K562 (cell line): ENCODE measurements at regions not wholly inside any gene's neighbourhood (a gene's known extent, or its start where the extent isn't known, plus 50 kb on each side); places are given as distances from the start of the nearest gene placed in this dataset.
"Not testable (repeated sequence)": the region's sequence is repeated elsewhere in the genome, so short reads cannot be mapped to it uniquely, and the experiment has no call there.

ENCODE experiments used
- ATAC-seq: fragments of 200-7000 bp; cut with Tn5 transposase; 3 replicates; pipeline ENCODE4 v1.9.1; 2020; ENCODE audit warnings: moderate library complexity
- BruUV-seq: library from RNA; stranded (reverse); fragments of 400-500 nt; replicated peaks from 2 replicates; lab custom pipeline; 2021; lab: Mats Ljungman, UMichigan
- CTCF ChIA-PET: fragments of 300-600 bp; formaldehyde crosslinking; extraction: SDS; loops from one replicate; lab custom pipeline; 2021; ENCODE audit warnings: low intra/inter-chr PET ratio; lab: Yijun Ruan, JAX
- POLR2A ChIA-PET: fragments of 300-600, 350-650 bp; sonication (Branson Sonifier 250); formaldehyde crosslinking; extraction: SDS; loops from one replicate; lab custom pipeline; 2021; ENCODE audit warnings: antibody characterized with exemption, inconsistent platforms; lab: Yijun Ruan, JAX
- DNase-seq, 4 experiments: peaks; one replicate each; pipeline versions ENCODE4 v3.0.0 to v3.0.0-alpha.2; 2011 to 2018; ENCODE audit warnings: low spot score in 3 of 4, mixed read lengths in 3 of 4; ENCODE audit errors: extremely low read depth in 1 of 4
- FAIRE-seq: peaks from 2 replicates; lab custom pipeline; 2011; peaks lifted over from hg19 to GRCh38; lab: Jason Lieb, UNC
- H2AFZ ChIP-seq: 2 replicates; pipeline ENCODE4 v1.6.0; 2011; ENCODE audit warnings: low read depth, low read length, control low read depth, inconsistent platforms
- H3K27ac ChIP-seq: fragments of 200-600 bp; 3 replicates; pipeline ENCODE4 v1.8.0; 2011; ENCODE audit warnings: low read depth, mild to moderate bottlenecking, control low read depth, inconsistent platforms, low read length, moderate library complexity, mixed read lengths; ENCODE audit errors: extremely low read depth
- H3K27me3 ChIP-seq, 2 experiments: fragments of 300-600 bp in 1 of 2; 2 replicates in 1 of 2; 3 replicates in 1 of 2; pipeline versions ENCODE4 v1.6.0 to v1.8.0; 2011; ENCODE audit warnings: inconsistent platforms in 2 of 2, low read length in 2 of 2, mild to moderate bottlenecking in 1 of 2, mixed read lengths in 1 of 2, moderate library complexity in 1 of 2; ENCODE audit not compliant: control insufficient read depth in 2 of 2, insufficient read depth in 2 of 2
- H3K36me3 ChIP-seq: fragments of 300-600 bp; 3 replicates; pipeline ENCODE4 v1.8.0; 2011; ENCODE audit warnings: mild to moderate bottlenecking, low read length, inconsistent platforms; ENCODE audit not compliant: control insufficient read depth, insufficient read depth
- H3K4me1 ChIP-seq, 2 experiments: fragments of 200-600 bp in 1 of 2; replicated peaks in 1 of 2; 2 replicates in 1 of 2; 3 replicates in 1 of 2; pipeline versions ENCODE4 v1.5.1 to v1.8.0; 2011; ENCODE audit warnings: inconsistent platforms in 2 of 2, low read length in 2 of 2, mild to moderate bottlenecking in 1 of 2, mixed read lengths in 1 of 2, moderate library complexity in 1 of 2; ENCODE audit not compliant: control insufficient read depth in 2 of 2, insufficient read depth in 2 of 2
- H3K4me2 ChIP-seq: 2 replicates; pipeline ENCODE4 v1.6.1; 2011; ENCODE audit warnings: low read length, control low read depth, inconsistent platforms, mixed read lengths; ENCODE audit not compliant: insufficient read depth
- H3K4me3 ChIP-seq: fragments of 200-600 bp; sonication (generic), shearing (Covaris generic); 2 replicates; pipeline ENCODE4 v1.5.1; 2016; ENCODE audit warnings: control low read depth, inconsistent platforms
- H3K79me2 ChIP-seq: fragments of 200-600 bp; 3 replicates; pipeline ENCODE4 v1.8.0; 2011; ENCODE audit warnings: low read length, inconsistent platforms; ENCODE audit not compliant: control insufficient read depth, insufficient read depth
- H3K9ac ChIP-seq, 2 experiments: 2 replicates each; pipeline versions ENCODE4 v1.6.0 to v1.6.1; 2011; ENCODE audit warnings: low read depth in 2 of 2, low read length in 2 of 2, control low read depth in 1 of 2, inconsistent platforms in 1 of 2, mild to moderate bottlenecking in 1 of 2, mixed read lengths in 1 of 2; ENCODE audit not compliant: insufficient read depth in 1 of 2
- H3K9me1 ChIP-seq: one replicate; pipeline ENCODE4 v1.6.0; 2011; ENCODE audit warnings: inconsistent platforms, mild to moderate bottlenecking, low read length, moderate library complexity; ENCODE audit not compliant: control insufficient read depth, insufficient read depth
- H3K9me3 ChIP-seq: replicated peaks from 2 replicates; pipeline ENCODE4 v1.5.1; 2011; ENCODE audit warnings: low read depth, low read length, inconsistent platforms; ENCODE audit not compliant: control insufficient read depth, insufficient read depth
- H4K20me1 ChIP-seq: replicated peaks from 2 replicates; pipeline ENCODE4 v1.6.1; 2011; ENCODE audit warnings: low read length, inconsistent platforms, mixed read lengths; ENCODE audit not compliant: control insufficient read depth, insufficient read depth
- ESRRB ChIP-seq: fragments of 250-450 bp; sonication (Bioruptor Pico); IDR thresholded peaks from 2 replicates; pipeline ENCODE4 v1.5.0; 2020; ENCODE audit warnings: mild to moderate bottlenecking, moderate library complexity, borderline replicate concordance
- EZH2 ChIP-seq: IDR thresholded peaks from 2 replicates; pipeline ENCODE4 v1.6.1; 2012; ENCODE audit warnings: low read depth, mild to moderate bottlenecking, inconsistent platforms, low read length, borderline replicate concordance
- HMG20B ChIP-seq: fragments of 250-450 bp; sonication (Bioruptor Pico); IDR thresholded peaks from 2 replicates; pipeline ENCODE4 v1.5.0; 2021; ENCODE audit warnings: mild to moderate bottlenecking
- KAT8 ChIP-seq: fragments of 450-650 bp; IDR thresholded peaks from 2 replicates; pipeline ENCODE4 v1.6.1; 2016; ENCODE audit warnings: low read depth, mild to moderate bottlenecking
- KLF6 ChIP-seq: fragments of 250-450 bp; sonication (Bioruptor Pico); IDR thresholded peaks from 2 replicates; pipeline ENCODE4 v1.4.0; 2020; ENCODE audit warnings: mild to moderate bottlenecking, moderate library complexity, borderline replicate concordance
- RFX7 ChIP-seq: fragments of 250-450 bp; sonication (Bioruptor Pico); IDR thresholded peaks from 2 replicates; pipeline ENCODE4 v1.5.1; 2021; ENCODE audit warnings: mild to moderate bottlenecking
- ZBED1 ChIP-seq: IDR thresholded peaks from 2 replicates; pipeline ENCODE4 v1.6.1; 2014
- ZNF644 ChIP-seq: fragments of 200-800 bp; sonication (Bioruptor generic); IDR thresholded peaks from 2 replicates; pipeline ENCODE4 v1.6.1; 2016; ENCODE audit warnings: low read depth, missing genetic modification characterization, missing compliant biosample characterization
- WGBS: fragments of 100-300 bp; shearing (Covaris generic); methylation state at CpG from one replicate; pipeline ENCODE4 v1.1.6; 2016; ENCODE audit warnings: low coverage, mixed read lengths; ENCODE audit not compliant: insufficient coverage; ENCODE audit errors: missing lambda C conversion rate; 5-methylcytosine and 5-hydroxymethylcytosine counted together
- in situ Hi-C: fragments of 300-500 bp; cut with MboI; formaldehyde crosslinking; loops from 4 replicates; pipeline ENCODE4 v1.15.0; 2018; ENCODE audit warnings: inconsistent platforms, mixed read lengths
- intact Hi-C: fragments of 100-400 bp; cut with micrococcal nuclease; formaldehyde crosslinking; loops from 2 replicates; pipeline ENCODE4 v1.14.2; 2022
- TF ChIP-seq, protein P1 (sequence below): fragments of 250-450 bp; sonication (Bioruptor Pico); IDR thresholded peaks from 2 replicates; pipeline ENCODE4 v1.4.0; 2020; ENCODE audit warnings: borderline replicate concordance
- TF ChIP-seq, protein P2 (sequence below): fragments of 450-650 bp; IDR thresholded peaks from 2 replicates; pipeline ENCODE4 v1.6.1; 2018; ENCODE audit warnings: mild to moderate bottlenecking, low read depth; ENCODE audit not compliant: partially characterized antibody

- no peaks in the 10 kb centered on the region for H3K79me2 ChIP-seq
- no peaks in the 10 kb centered on the region for H3K27me3 ChIP-seq
- no peaks in the 10 kb centered on the region for H3K9me3 ChIP-seq
- no peaks in the 10 kb centered on the region for H3K4me1 ChIP-seq
- TF ChIP-seq ESRRB, result no peak
- TF ChIP-seq ZNF644 (tag), result no peak
- no peak for TF ChIP-seq KLF6 (CRISPR knock-in tag)
- TF ChIP-seq RFX7, result no peak
- TF ChIP-seq KAT8, result no peak
- TF ChIP-seq, protein P1, sequence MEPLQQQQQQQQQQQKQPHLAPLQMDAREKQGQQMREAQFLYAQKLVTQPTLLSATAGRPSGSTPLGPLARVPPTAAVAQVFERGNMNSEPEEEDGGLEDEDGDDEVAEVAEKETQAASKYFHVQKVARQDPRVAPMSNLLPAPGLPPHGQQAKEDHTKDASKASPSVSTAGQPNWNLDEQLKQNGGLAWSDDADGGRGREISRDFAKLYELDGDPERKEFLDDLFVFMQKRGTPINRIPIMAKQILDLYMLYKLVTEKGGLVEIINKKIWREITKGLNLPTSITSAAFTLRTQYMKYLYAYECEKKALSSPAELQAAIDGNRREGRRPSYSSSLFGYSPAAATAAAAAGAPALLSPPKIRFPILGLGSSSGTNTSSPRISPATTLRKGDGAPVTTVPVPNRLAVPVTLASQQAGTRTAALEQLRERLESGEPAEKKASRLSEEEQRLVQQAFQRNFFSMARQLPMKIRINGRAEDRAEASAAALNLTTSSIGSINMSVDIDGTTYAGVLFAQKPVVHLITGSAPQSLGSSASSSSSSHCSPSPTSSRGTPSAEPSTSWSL (CRISPR knock-in tag), result no peak
- TF ChIP-seq, protein P2, sequence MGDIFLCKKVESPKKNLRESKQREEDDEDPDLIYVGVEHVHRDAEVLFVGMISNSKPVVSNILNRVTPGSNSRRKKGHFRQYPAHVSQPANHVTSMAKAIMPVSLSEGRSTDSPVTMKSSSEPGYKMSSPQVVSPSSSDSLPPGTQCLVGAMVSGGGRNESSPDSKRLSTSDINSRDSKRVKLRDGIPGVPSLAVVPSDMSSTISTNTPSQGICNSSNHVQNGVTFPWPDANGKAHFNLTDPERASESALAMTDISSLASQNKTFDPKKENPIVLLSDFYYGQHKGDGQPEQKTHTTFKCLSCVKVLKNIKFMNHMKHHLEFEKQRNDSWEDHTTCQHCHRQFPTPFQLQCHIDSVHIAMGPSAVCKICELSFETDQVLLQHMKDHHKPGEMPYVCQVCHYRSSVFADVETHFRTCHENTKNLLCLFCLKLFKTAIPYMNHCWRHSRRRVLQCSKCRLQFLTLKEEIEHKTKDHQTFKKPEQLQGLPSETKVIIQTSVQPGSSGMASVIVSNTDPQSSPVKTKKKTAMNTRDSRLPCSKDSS, result no peak
- no peak for TF ChIP-seq HMG20B (CRISPR knock-in tag)
- TF ChIP-seq ZBED1, result no peak
- no peak for TF ChIP-seq EZH2
- ChIA-PET CTCF (no interaction called here), POLR2A (no interaction called here)
- no peak overlapping the region for H3K4me3 ChIP-seq
- H3K9ac ChIP-seq, result no peak overlapping the region
- H3K36me3 ChIP-seq, result no peaks in the 10 kb centered on the region
- FAIRE-seq (no peak), ATAC-seq (no peak), DNase-seq (no peak)
- no peak overlapping the region for H2AFZ ChIP-seq
- H3K4me2 ChIP-seq, result no peak overlapping the region
- in situ Hi-C loops (no loop called here), intact Hi-C loops (no loop called here)
- H3K27ac ChIP-seq, result no peak overlapping the region
- H4K20me1 ChIP-seq, result no peaks in the 10 kb centered on the region
- BruUV-seq, result no TSS peak
- no peaks in the 10 kb centered on the region for H3K9me1 ChIP-seq
Measured at GRCh38 chrY:19427736-19428518, 316.6 kb downstream of the KDM5D start.

DNA sequence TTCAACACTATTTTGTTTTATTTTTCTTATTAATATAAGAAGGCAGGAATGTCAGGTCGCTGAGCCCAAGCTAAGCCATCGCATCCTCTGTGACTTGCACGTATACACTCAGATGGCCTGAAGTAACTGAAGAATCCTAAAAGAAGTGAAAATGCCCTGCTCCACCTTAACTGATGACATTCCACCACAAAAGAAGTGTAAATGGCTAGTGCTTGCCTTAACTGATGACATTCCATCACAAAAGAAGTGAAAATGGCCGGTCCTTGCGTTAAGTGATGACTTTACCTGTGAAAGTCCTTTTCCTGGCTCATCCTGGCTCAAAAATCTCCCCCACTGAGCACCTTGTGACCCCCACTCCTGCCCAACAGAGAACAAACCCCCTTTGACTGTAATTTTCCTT lies 317.3 kb downstream of the KDM5D start:
- not testable (repeated sequence) for BruUV-seq, H3K4me2 ChIP-seq

More for the DNA sequence above, 317.3 kb downstream of the KDM5D start:
- H3K79me2 ChIP-seq, H3K4me3 ChIP-seq, H3K4me1 ChIP-seq, H3K27me3 ChIP-seq, H3K9me3 ChIP-seq, DNase-seq, FAIRE-seq, H4K20me1 ChIP-seq, H3K36me3 ChIP-seq, CTCF ChIA-PET, ATAC-seq, intact Hi-C loops, H3K9me1 ChIP-seq, in situ Hi-C loops, H3K9ac ChIP-seq, H2AFZ ChIP-seq, POLR2A ChIA-PET, H3K27ac ChIP-seq: not testable (repeated sequence)
- WGBS, result no CpG with 5 or more reads among the region's 5 CpGs
